Fibroblast of lung (primary cell): ENCODE measurements at regions not wholly inside any gene's neighbourhood (a gene's known extent, or its start where the extent isn't known, plus 50 kb on each side); places are given as distances from the start of the nearest gene placed in this dataset.

Experiments used
- CTCF ChIP-seq, 2 donors: IDR thresholded peaks in 1 of 2; conservative IDR thresholded peaks in 1 of 2; 1 replicate in 1 of 2; 2 replicates in 1 of 2; pipeline ENCODE4 v1.5.1; 2011 to 2012; ENCODE audit warnings: low read length in 2 of 2, control low read depth in 1 of 2, inconsistent platforms in 1 of 2, low read depth in 1 of 2, mild to moderate bottlenecking in 1 of 2
- EZH2 ChIP-seq: IDR thresholded peaks from 2 replicates; pipeline ENCODE4 v1.5.1; 2012; ENCODE audit warnings: low read length, control low read depth, mild to moderate bottlenecking; ENCODE audit errors: missing control alignments

- TF ChIP-seq CTCF (conservative IDR thresholded peaks at IDR 0.05 in 1 of 2, IDR thresholded peaks at IDR 0.05 in 1 of 2; ENCODE audit: low read depth in 1 of 2, low read length in 2 of 2) (no peak), EZH2 (no peak)
Measured at GRCh38 chr5:67344870-67345269, 148.3 kb upstream of the CD180 start.
